Uterus (tissue), 3 donors: ENCODE measurements at regions not wholly inside any gene's neighbourhood (a gene's known extent, or its start where the extent isn't known, plus 50 kb on each side); places are given as distances from the start of the nearest gene placed in this dataset.

Source experiments
- DNase-seq, 2 donors: peaks; one replicate each; pipeline ENCODE4 v3.0.0-alpha.2; 2019 to 2020
- H3K27ac ChIP-seq, 2 donors: fragments of 200-600 bp; sonication (generic); 1 replicate in 1 of 2; 2 replicates in 1 of 2; pipeline ENCODE4 v1.5.1; 2016 to 2018
- H3K27me3 ChIP-seq, 2 donors: fragments of 200-600 bp; sonication (generic); one replicate each; pipeline ENCODE4 v1.5.1; 2018 to 2019; ENCODE audit warnings: control low read depth in 1 of 2
- H3K36me3 ChIP-seq, 2 donors: fragments of 200-600 bp; sonication (generic); one replicate each; pipeline ENCODE4 v1.5.1; 2019; ENCODE audit warnings: control low read depth in 1 of 2
- H3K4me1 ChIP-seq, 2 donors: fragments of 200-600 bp; sonication (generic); one replicate each; pipeline ENCODE4 v1.5.1; 2018 to 2019; ENCODE audit warnings: control low read depth in 1 of 2
- H3K4me3 ChIP-seq, 2 donors: fragments of 200-600 bp; sonication (generic); 1 replicate in 1 of 2; 2 replicates in 1 of 2; pipeline ENCODE4 v1.5.1; 2018 to 2019; ENCODE audit warnings: mild to moderate bottlenecking in 1 of 2
- H3K9me3 ChIP-seq, 2 donors: fragments of 200-600 bp; sonication (generic); one replicate each; pipeline ENCODE4 v1.5.1; 2019; ENCODE audit warnings: control low read depth in 1 of 2
- POLR2A ChIP-seq, 2 donors: fragments of 450-650 bp; IDR thresholded peaks; one replicate each; pipeline ENCODE4 v1.6.1; 2016; ENCODE audit warnings: antibody characterized with exemption in 2 of 2, mild to moderate bottlenecking in 1 of 2, moderate library complexity in 1 of 2
- intact Hi-C: fragments of 100-400 bp; cut with DNase I; formaldehyde crosslinking; loops from one replicate; pipeline ENCODE4 v1.15.1; 2023; ENCODE audit warnings: low total_unique reads
- TF ChIP-seq, protein P1 (sequence below), 4 experiments: fragments of 200-600 bp in 2 of 4; fragments of 450-650 bp in 2 of 4; sonication (generic) in 2 of 4; IDR thresholded peaks; one replicate each; pipeline ENCODE4 v1.5.1; 2016 to 2019; ENCODE audit warnings: antibody characterized with exemption in 4 of 4, mild to moderate bottlenecking in 2 of 4, moderate library complexity in 1 of 4
- donor health status: DM: yes; HTN: yes; CAD: no.

GRCh38 chr4:100248476-100248875, 58.2 kb upstream of the DDIT4L start:
- no peaks in the 10 kb centered on the region for H3K9me3 ChIP-seq
- DNase-seq = no peak
- TF ChIP-seq, protein P1, sequence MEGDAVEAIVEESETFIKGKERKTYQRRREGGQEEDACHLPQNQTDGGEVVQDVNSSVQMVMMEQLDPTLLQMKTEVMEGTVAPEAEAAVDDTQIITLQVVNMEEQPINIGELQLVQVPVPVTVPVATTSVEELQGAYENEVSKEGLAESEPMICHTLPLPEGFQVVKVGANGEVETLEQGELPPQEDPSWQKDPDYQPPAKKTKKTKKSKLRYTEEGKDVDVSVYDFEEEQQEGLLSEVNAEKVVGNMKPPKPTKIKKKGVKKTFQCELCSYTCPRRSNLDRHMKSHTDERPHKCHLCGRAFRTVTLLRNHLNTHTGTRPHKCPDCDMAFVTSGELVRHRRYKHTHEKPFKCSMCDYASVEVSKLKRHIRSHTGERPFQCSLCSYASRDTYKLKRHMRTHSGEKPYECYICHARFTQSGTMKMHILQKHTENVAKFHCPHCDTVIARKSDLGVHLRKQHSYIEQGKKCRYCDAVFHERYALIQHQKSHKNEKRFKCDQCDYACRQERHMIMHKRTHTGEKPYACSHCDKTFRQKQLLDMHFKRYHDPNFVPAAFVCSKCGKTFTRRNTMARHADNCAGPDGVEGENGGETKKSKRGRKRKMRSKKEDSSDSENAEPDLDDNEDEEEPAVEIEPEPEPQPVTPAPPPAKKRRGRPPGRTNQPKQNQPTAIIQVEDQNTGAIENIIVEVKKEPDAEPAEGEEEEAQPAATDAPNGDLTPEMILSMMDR (IDR thresholded peaks at IDR 0.05) = no peak
- TF ChIP-seq POLR2A (IDR thresholded peaks at IDR 0.05) = no peak
- H3K27ac ChIP-seq = no peak overlapping the region
- no peak overlapping the region for H3K4me3 ChIP-seq
- no peaks in the 10 kb centered on the region for H3K4me1 ChIP-seq
- intact Hi-C loops = no loop called here
- no peaks in the 10 kb centered on the region for H3K27me3 ChIP-seq
- no peaks in the 10 kb centered on the region for H3K36me3 ChIP-seq

DNA sequence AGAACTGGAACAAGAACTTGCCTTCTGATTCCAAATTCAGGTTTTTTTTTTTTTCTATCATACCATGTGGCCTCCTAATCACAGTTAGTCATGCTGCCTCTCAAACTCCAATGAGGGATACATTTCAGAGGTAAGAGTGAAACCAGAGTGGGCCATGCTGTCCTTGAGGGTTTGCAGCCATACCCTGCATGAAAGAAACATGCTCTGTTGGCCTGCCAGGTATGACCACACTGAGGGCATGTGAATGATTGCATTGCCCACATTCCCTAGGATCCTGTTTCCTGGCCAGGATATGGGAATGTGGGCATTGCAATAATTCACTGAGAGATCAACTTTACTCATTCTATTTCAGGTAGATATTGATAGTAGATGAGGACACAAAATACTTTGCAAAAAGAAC, 56.4 kb upstream of the DDIT4L start:
- Histone ChIP-seq H3K4me3 (no peak overlapping the region), H3K27ac (no peak overlapping the region), H3K9me3 (no peaks in the 10 kb centered on the region), H3K36me3 (no peaks in the 10 kb centered on the region), H3K4me1 (no peaks in the 10 kb centered on the region), H3K27me3 (no peaks in the 10 kb centered on the region)
- intact Hi-C loops = no loop called here
- DNase-seq = no peak
- TF ChIP-seq, protein P1 (IDR thresholded peaks at IDR 0.05) = no peak
- TF ChIP-seq POLR2A (IDR thresholded peaks at IDR 0.05) = no peak

DNA sequence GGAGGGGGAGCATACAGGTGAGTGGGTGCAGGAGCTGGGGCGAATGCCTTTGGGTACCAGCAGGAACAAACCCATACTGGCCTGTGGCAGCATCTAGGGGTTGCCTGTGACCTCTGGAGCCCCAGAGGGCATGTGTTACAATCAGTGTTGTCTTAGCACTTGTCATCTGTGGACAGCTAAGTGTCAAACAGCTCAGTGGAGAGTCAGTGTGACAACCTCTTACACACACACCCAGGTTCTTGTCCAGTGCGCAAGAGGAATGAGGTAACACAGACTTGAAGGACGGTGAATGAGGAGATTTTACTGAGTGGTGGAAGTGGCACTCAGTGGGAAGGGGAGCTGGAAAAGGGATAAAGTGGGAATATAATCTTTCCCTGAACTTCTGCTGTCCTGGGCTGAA, 54.1 kb upstream of the DDIT4L start:
- Histone ChIP-seq H3K27me3 (no peaks in the 10 kb centered on the region), H3K4me1 (no peaks in the 10 kb centered on the region), H3K27ac (no peak overlapping the region), H3K9me3 (no peaks in the 10 kb centered on the region), H3K4me3 (no peak overlapping the region), H3K36me3 (no peaks in the 10 kb centered on the region)
- TF ChIP-seq, protein P1 (IDR thresholded peaks at IDR 0.05) = no peak
- TF ChIP-seq POLR2A (IDR thresholded peaks at IDR 0.05) = no peak
- intact Hi-C loops = no loop called here
- no peak for DNase-seq
